Prostate gland (tissue), 2 donors: ENCODE measurements at regions not wholly inside any gene's neighbourhood (a gene's known extent, or its start where the extent isn't known, plus 50 kb on each side); places are given as distances from the start of the nearest gene placed in this dataset.

ENCODE experiments used
- DNase-seq: peaks from one replicate; pipeline ENCODE4 v3.0.0-alpha.2; 2019; ENCODE audit warnings: low spot score
- H3K27ac ChIP-seq, 2 donors: fragments of 200-600 bp; sonication (generic); 2 replicates each; pipeline ENCODE4 v1.5.1; 2017 to 2019
- H3K27me3 ChIP-seq: fragments of 200-600 bp; sonication (generic); replicated peaks from 2 replicates; pipeline ENCODE4 v1.5.1; 2019; ENCODE audit not compliant: insufficient read depth
- H3K36me3 ChIP-seq, 2 donors: fragments of 200-600 bp; sonication (generic); 1 replicate in 1 of 2; 2 replicates in 1 of 2; pipeline versions ENCODE4 v1.5.1 to v1.8.1; 2017 to 2019
- H3K4me1 ChIP-seq: fragments of 200-600 bp; sonication (generic); replicated peaks from 2 replicates; pipeline ENCODE4 v1.5.1; 2019
- H3K4me3 ChIP-seq, 2 donors: fragments of 200-600 bp; sonication (generic); 2 replicates each; pipeline ENCODE4 v1.5.1; 2017 to 2019
- H3K9me3 ChIP-seq: fragments of 200-600 bp; sonication (generic); 2 replicates; pipeline ENCODE4 v1.5.1; 2017
- POLR2A ChIP-seq: fragments of 450-650 bp; IDR thresholded peaks from one replicate; pipeline ENCODE4 v1.6.1; 2016; ENCODE audit warnings: antibody characterized with exemption, mild to moderate bottlenecking
- POLR2AphosphoS5 ChIP-seq: sonication (generic); formaldehyde crosslinking; IDR thresholded peaks from one replicate; pipeline ENCODE4 v1.6.1; 2017; ENCODE audit warnings: antibody characterized with exemption
- WGBS: methylation state at CpG from one replicate; pipeline ENCODE4 v1.1.5; 2018; 5-methylcytosine and 5-hydroxymethylcytosine counted together
- intact Hi-C: fragments of 100-400 bp; cut with DNase I; formaldehyde crosslinking; loops from one replicate; pipeline ENCODE4 v1.14.2; 2022
- TF ChIP-seq, protein P1 (sequence below), 4 experiments: fragments of 200-600 bp in 2 of 4; fragments of 450-650 bp in 2 of 4; sonication (generic) in 2 of 4; IDR thresholded peaks; 1 replicate in 3 of 4; 2 replicates in 1 of 4; pipeline ENCODE4 v1.5.1; 2016 to 2019; ENCODE audit warnings: antibody characterized with exemption in 4 of 4, mild to moderate bottlenecking in 2 of 4, moderate library complexity in 2 of 4

DNA sequence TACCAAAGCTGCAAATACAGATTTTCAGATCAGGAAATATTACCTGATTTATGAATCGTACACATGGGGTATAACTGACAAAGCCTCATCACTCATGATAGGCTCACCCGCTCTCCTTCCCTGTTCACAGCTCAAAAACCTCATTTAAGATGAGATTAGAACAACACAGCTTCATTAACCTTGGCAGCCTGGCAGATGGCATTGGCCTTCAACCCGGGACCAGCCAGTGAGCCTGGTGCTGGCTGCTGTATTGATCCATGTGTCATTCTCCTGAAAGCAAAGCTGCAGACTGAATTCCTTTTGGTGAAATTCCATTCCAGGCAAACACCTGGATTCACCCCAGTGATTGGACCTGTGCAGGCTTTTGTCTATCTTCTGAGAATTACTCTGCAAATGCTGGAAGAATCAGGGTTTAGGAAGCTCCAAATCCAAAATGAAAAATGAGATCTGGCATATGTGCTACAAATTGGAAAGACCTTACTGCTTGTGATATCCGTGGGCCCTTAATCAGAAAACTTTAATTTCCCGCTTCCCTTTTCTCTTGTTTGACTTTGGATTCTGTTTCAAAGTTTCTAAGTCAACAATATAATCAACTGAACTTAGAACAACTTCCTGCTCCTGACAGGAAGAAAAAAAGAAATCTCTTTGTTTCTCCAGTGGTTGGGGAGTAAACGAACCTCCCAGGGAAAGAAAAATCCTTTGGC is 189.1 kb upstream of the KBTBD8 start:
- Histone ChIP-seq H3K9me3 (no peaks in the 10 kb centered on the region), H3K4me3 (no peak overlapping the region), H3K36me3 (no peaks in the 10 kb centered on the region), H3K27ac (peak overlapping the region; percentile 16 to 50), H3K4me1 (no peaks in the 10 kb centered on the region), H3K27me3 (no peaks in the 10 kb centered on the region)
- no peak for TF ChIP-seq POLR2A
- TF ChIP-seq, protein P1, sequence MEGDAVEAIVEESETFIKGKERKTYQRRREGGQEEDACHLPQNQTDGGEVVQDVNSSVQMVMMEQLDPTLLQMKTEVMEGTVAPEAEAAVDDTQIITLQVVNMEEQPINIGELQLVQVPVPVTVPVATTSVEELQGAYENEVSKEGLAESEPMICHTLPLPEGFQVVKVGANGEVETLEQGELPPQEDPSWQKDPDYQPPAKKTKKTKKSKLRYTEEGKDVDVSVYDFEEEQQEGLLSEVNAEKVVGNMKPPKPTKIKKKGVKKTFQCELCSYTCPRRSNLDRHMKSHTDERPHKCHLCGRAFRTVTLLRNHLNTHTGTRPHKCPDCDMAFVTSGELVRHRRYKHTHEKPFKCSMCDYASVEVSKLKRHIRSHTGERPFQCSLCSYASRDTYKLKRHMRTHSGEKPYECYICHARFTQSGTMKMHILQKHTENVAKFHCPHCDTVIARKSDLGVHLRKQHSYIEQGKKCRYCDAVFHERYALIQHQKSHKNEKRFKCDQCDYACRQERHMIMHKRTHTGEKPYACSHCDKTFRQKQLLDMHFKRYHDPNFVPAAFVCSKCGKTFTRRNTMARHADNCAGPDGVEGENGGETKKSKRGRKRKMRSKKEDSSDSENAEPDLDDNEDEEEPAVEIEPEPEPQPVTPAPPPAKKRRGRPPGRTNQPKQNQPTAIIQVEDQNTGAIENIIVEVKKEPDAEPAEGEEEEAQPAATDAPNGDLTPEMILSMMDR (IDR thresholded peaks at IDR 0.05) = no peak
- TF ChIP-seq POLR2AphosphoS5 = peak; percentile 17
- 39% methylated on average over 6 of the region's 6 CpGs for WGBS
- DNase-seq = no peak
- intact Hi-C loops = no loop called here

DNA sequence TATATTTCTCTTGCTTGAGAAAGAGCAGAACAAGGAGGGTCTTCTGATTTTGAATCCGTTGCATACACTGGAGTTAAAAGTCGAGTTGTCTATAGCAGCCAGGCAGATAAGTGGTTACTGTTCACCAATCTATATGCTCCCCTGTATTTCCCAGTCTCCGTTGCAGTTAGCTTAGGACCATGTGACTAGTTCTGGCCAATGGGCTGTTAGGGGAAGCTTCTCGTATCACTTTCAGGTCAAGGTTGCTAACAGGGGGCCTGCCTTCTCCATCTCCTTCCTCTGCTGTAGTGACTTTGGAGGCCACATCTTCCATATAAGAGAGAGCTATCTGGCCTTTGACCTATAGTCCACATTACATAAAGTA is 188.5 kb upstream of the KBTBD8 start:
- no peaks in the 10 kb centered on the region for H3K36me3 ChIP-seq
- 73% methylated on average over 4 of the region's 4 CpGs for WGBS
- no peak overlapping the region for H3K4me3 ChIP-seq
- intact Hi-C loops = no loop called here
- H3K27ac ChIP-seq = peak overlapping the region in 1 of 2 donors; percentile 50
- no peaks in the 10 kb centered on the region for H3K4me1 ChIP-seq
- DNase-seq = no peak
- no peaks in the 10 kb centered on the region for H3K27me3 ChIP-seq
- H3K9me3 ChIP-seq = no peaks in the 10 kb centered on the region
- TF ChIP-seq POLR2AphosphoS5 (no peak), POLR2A (no peak)
- TF ChIP-seq, protein P1 (IDR thresholded peaks at IDR 0.05) = no peak

DNA sequence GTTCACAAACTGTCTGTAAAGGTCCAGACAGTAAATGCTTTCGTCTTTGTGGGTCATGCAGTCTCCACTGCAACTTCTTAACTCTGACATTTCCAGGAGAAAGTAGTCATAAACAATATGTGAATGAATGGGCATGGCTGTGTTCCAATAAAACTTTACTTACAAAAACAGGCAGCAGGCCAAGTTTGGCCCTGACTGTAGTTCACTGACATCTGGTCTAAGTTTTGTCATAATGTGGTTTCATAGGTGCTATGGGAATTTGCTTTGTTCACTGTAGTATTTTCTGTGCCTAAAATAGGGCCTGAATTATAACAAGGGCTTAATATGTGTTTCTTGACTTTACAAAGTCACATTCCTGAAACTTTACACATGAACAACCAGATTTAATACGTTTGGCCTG is 186.0 kb upstream of the KBTBD8 start:
- 50% methylated on average over 2 of the region's 2 CpGs for WGBS
- H3K27me3 ChIP-seq = no peaks in the 10 kb centered on the region
- no peak overlapping the region for H3K27ac ChIP-seq
- no peaks in the 10 kb centered on the region for H3K9me3 ChIP-seq
- no peak for DNase-seq
- no peaks in the 10 kb centered on the region for H3K36me3 ChIP-seq
- intact Hi-C loops = no loop called here
- TF ChIP-seq POLR2A (no peak), POLR2AphosphoS5 (no peak)
- TF ChIP-seq, protein P1 (IDR thresholded peaks at IDR 0.05) = no peak
- H3K4me1 ChIP-seq = no peaks in the 10 kb centered on the region
- H3K4me3 ChIP-seq = no peak overlapping the region

DNA sequence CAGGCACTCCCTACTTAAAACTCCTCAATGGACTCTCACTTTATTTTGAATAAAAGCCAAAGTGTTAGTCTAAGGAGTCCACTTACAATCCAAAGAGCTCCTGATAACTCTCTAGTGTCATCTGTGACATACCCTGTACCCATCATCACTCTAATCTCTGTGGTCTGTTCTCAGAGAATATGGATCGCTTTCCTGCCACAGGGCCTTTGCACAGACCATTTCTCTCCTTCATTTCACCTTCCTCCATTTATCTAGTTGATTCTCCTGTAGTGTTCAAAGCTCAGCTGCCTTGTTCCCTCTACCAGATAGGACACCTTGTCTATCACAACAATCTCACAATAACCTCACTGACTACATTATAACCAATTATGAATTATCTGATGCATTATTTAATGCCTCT is 185.4 kb upstream of the KBTBD8 start:
- Histone ChIP-seq H3K36me3 (no peaks in the 10 kb centered on the region), H3K4me3 (no peak overlapping the region), H3K4me1 (no peaks in the 10 kb centered on the region), H3K9me3 (no peaks in the 10 kb centered on the region), H3K27ac (no peak overlapping the region), H3K27me3 (no peaks in the 10 kb centered on the region)
- no peak for DNase-seq
- WGBS = 96% methylated on average over 1 of the region's 1 CpG
- intact Hi-C loops = no loop called here
- TF ChIP-seq POLR2AphosphoS5 (no peak), POLR2A (no peak)
- TF ChIP-seq, protein P1 (IDR thresholded peaks at IDR 0.05) = no peak

DNA sequence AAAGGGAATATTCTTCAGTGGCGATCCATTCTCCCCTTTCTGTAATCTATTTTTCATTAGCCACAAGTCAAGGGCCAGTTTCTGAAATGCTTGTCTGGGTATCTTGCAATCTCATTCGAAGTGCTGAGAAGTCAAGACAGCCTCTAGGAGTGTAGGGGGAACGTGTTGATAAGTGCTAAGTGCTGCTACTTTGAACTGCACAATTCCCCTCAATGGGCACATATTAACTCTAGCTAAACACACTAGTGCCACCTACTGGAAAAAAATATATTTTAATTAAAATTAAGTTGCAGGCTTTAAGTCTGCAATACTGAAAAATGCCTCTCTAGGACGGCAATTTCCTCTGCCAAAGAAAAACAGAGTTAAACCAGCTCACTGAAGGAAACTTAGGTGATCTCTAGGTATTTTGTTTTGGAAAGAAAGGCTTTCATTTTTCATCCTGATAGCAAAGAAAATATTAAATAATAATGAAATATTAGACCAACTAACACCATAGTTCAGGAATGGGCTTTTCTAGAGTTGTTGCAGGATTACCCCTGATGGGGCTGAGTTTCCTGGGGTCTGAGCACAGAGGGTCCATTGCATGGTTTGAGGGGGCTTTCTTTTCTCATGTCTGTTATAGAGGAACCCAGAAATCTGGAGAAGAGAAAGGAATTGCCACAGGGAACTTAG is 181.9 kb upstream of the KBTBD8 start:
- intact Hi-C loops = loop anchor here (2.0 kb wide), 2 partner anchors 315 to 409 kb away; partner anchors contain the start of gene LRIG1
- no peak for DNase-seq
- 22% methylated on average over 4 of the region's 4 CpGs for WGBS

More for the DNA sequence above, 181.9 kb upstream of the KBTBD8 start:
- no peak overlapping the region for H3K4me3 ChIP-seq
- TF ChIP-seq POLR2AphosphoS5 = no peak
- TF ChIP-seq, protein P1 (IDR thresholded peaks at IDR 0.05) = peak; percentile 40 to 74 (median 64)
- H3K27me3 ChIP-seq = no peaks in the 10 kb centered on the region
- H3K36me3 ChIP-seq = no peaks in the 10 kb centered on the region
- H3K4me1 ChIP-seq = no peaks in the 10 kb centered on the region
- no peak overlapping the region for H3K27ac ChIP-seq
- no peaks in the 10 kb centered on the region for H3K9me3 ChIP-seq
